ENCODE measurements at regions not wholly inside any gene's neighbourhood (a gene's known extent, or its start where the extent isn't known, plus 50 kb on each side); places are given as distances from the start of the nearest gene placed in this dataset.

DNA sequence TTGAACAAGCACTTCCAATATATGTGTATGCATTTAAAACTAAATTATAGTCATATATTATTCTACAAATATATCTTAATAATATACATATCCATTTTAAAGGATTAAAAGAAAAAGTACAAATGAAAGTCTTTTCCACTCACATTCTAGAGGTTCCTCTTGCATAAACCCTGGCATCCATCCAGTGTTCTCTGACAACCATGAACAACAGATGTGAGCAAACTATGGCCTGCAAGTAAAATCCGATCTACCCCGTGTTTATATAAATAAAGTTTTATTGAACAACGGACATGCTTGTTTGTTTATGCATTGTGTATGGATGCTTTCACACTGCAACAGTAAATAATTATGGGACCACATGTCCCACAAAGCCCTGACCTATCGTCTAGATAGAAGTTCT is 1122.3 kb downstream of the EPHA7 start:
- TF ChIP-seq, protein P1, sequence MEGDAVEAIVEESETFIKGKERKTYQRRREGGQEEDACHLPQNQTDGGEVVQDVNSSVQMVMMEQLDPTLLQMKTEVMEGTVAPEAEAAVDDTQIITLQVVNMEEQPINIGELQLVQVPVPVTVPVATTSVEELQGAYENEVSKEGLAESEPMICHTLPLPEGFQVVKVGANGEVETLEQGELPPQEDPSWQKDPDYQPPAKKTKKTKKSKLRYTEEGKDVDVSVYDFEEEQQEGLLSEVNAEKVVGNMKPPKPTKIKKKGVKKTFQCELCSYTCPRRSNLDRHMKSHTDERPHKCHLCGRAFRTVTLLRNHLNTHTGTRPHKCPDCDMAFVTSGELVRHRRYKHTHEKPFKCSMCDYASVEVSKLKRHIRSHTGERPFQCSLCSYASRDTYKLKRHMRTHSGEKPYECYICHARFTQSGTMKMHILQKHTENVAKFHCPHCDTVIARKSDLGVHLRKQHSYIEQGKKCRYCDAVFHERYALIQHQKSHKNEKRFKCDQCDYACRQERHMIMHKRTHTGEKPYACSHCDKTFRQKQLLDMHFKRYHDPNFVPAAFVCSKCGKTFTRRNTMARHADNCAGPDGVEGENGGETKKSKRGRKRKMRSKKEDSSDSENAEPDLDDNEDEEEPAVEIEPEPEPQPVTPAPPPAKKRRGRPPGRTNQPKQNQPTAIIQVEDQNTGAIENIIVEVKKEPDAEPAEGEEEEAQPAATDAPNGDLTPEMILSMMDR (IDR thresholded peaks at IDR 0.05) = no peak
- no peak for TF ChIP-seq POLR2A (IDR thresholded peaks at IDR 0.05)
